GM19238 (cell line): ENCODE measurements at regions not wholly inside any gene's neighbourhood (a gene's known extent, or its start where the extent isn't known, plus 50 kb on each side); places are given as distances from the start of the nearest gene placed in this dataset.
"Not testable (repeated sequence)": the region's sequence is repeated elsewhere in the genome, so short reads cannot be mapped to it uniquely, and the experiment has no call there.

ENCODE experiments used
- DNase-seq: peaks from one replicate; pipeline ENCODE4 v3.0.0; 2011; ENCODE audit warnings: low spot score; ENCODE audit not compliant: insufficient read length

GRCh38 chr12:124160097-124160756 lies 134.7 kb upstream of the RFLNA start:
- DNase-seq: no peak

GRCh38 chr12:124161402-124161801 lies 133.5 kb upstream of the RFLNA start:
- DNase-seq: not testable (repeated sequence)

GRCh38 chr12:124162151-124163110 lies 132.5 kb upstream of the RFLNA start:
- no peak for DNase-seq

GRCh38 chr12:124165695-124166094 lies 129.2 kb upstream of the RFLNA start:
- DNase-seq: no peak

- DNase-seq: no peak
Observed at GRCh38 chr12:124167141-124167540, 127.8 kb upstream of the RFLNA start.

- DNase-seq: no peak
Observed at GRCh38 chr12:124168016-124168786, 126.7 kb upstream of the RFLNA start.

- no peak for DNase-seq
Observed at GRCh38 chr12:124169577-124170284, 125.2 kb upstream of the RFLNA start.

GRCh38 chr12:124170760-124171159 lies 124.1 kb upstream of the RFLNA start:
- DNase-seq: no peak

- no peak for DNase-seq
Observed at GRCh38 chr12:124171231-124171979, 123.5 kb upstream of the RFLNA start.

- no peak for DNase-seq
Observed at GRCh38 chr12:124172636-124173035, 122.3 kb upstream of the RFLNA start.

GRCh38 chr12:124173692-124174091 lies 121.2 kb upstream of the RFLNA start:
- DNase-seq: no peak

- no peak for DNase-seq
Observed at GRCh38 chr12:124174451-124175348, 120.2 kb upstream of the RFLNA start.

- DNase-seq: no peak
Observed at GRCh38 chr12:124175704-124176103, 119.2 kb upstream of the RFLNA start.

GRCh38 chr12:124177276-124177950 lies 117.5 kb upstream of the RFLNA start:
- DNase-seq: no peak

GRCh38 chr12:124177951-124178316 lies 117.0 kb upstream of the RFLNA start:
- DNase-seq: no peak

GRCh38 chr12:124179936-124180607 lies 114.8 kb upstream of the RFLNA start:
- no peak for DNase-seq

GRCh38 chr12:124183172-124183571 lies 111.7 kb upstream of the RFLNA start:
- no peak for DNase-seq

GRCh38 chr12:124184456-124184855 lies 110.4 kb upstream of the RFLNA start:
- no peak for DNase-seq
